ENCODE measurements at regions not wholly inside any gene's neighbourhood (a gene's known extent, or its start where the extent isn't known, plus 50 kb on each side); places are given as distances from the start of the nearest gene placed in this dataset.

- ChIA-PET POLR2A (no interaction called here), CTCF (no interaction called here), RAD21 (ENCODE audit: unreplicated experiment) (no interaction called here), SMC1A (ENCODE audit: uncharacterized antibody, unreplicated experiment) (interaction anchor here (1.1 kb wide), 1 partner anchor 98 kb away, joined by 3 read pairs; no protein-coding TSS in a partner anchor)
- intact Hi-C loops (cut with micrococcal nuclease; ENCODE audit: unreplicated experiment) = no loop called here
- BruUV-seq (replicated peaks) = no TSS peak
- Histone ChIP-seq H3K27ac (ENCODE audit: control insufficient read depth, insufficient read depth) (no peak overlapping the region), H2AFZ (ENCODE audit: control insufficient read depth, low read depth, low read length) (no peak overlapping the region), H3K9ac (ENCODE audit: control insufficient read depth, insufficient read depth, low read length) (no peak overlapping the region), H3K36me3 (ENCODE audit: control insufficient read depth in 2 of 2, insufficient read depth in 2 of 2, low read length in 1 of 2) (no peaks in the 10 kb centered on the region), H3K4me2 (ENCODE audit: control insufficient read depth, insufficient read depth) (no peak overlapping the region), H3K79me2 (ENCODE audit: control insufficient read depth, insufficient read depth, low read length) (no peaks in the 10 kb centered on the region), H3K9me3 (replicated peaks; ENCODE audit: control insufficient read depth, insufficient read depth, low read length) (no peaks in the 10 kb centered on the region), H3K27me3 (replicated peaks in 1 of 2; ENCODE audit: control insufficient read depth in 2 of 2, insufficient read depth in 2 of 2, low read length in 1 of 2) (no peaks in the 10 kb centered on the region), H4K20me1 (ENCODE audit: control insufficient read depth, insufficient read depth) (no peaks in the 10 kb centered on the region), H3K4me1 (ENCODE audit: control insufficient read depth, insufficient read depth, low read length) (no peaks in the 10 kb centered on the region), H3K4me3 (no peak overlapping the region)
- FAIRE-seq (no peak), DNase-seq (ENCODE audit: low read depth, low spot score) (no peak), ATAC-seq (no peak)
- 81% methylated on average over 3 of the region's 3 CpGs for WGBS (ENCODE audit: insufficient coverage, insufficient replicate concordance, low lambda C conversion rate, missing lambda C conversion rate)
- no peak for TF ChIP-seq STAT1 (conservative IDR thresholded peaks at IDR 0.05)
- no peak for TF ChIP-seq MYB (IDR thresholded peaks at IDR 0.05; ENCODE audit: borderline replicate concordance, low read depth, low read length)
- TF ChIP-seq NR2F1 (conservative IDR thresholded peaks at IDR 0.05) = no peak
- TF ChIP-seq BACH1 (IDR thresholded peaks at IDR 0.05; ENCODE audit: borderline replicate concordance) = no peak
- TF ChIP-seq POU2F2 (IDR thresholded peaks at IDR 0.05; ENCODE audit: borderline replicate concordance, low read depth, low read length) = no peak
- no peak for TF ChIP-seq YBX1 (IDR thresholded peaks at IDR 0.05)
- no peak for TF ChIP-seq RELA (IDR thresholded peaks at IDR 0.05; ENCODE audit: borderline replicate concordance, partially characterized antibody)
- TF ChIP-seq USF2 (IDR thresholded peaks at IDR 0.05; ENCODE audit: borderline replicate concordance, low read depth, low read length) = no peak
- TF ChIP-seq SREBF2 (IDR thresholded peaks at IDR 0.05; ENCODE audit: low read length) = no peak
- TF ChIP-seq ETV6 (conservative IDR thresholded peaks at IDR 0.05 in 1 of 2, IDR thresholded peaks at IDR 0.05 in 1 of 2; ENCODE audit: borderline replicate concordance in 1 of 2, low read depth in 1 of 2) = no peak
- in situ Hi-C loops (cut with MboI) = no loop called here
Measured at GRCh38 chr2:156778916-156779315, 342.7 kb downstream of the GPD2 start.
